Left renal pelvis (tissue), 4 donors: ENCODE measurements at regions not wholly inside any gene's neighbourhood (a gene's known extent, or its start where the extent isn't known, plus 50 kb on each side); places are given as distances from the start of the nearest gene placed in this dataset.

Experiments used
- DNase-seq, 4 donors: peaks; one replicate each; pipeline ENCODE4 v3.0.0-alpha.2; 2013; ENCODE audit warnings: low read depth in 4 of 4, low spot score in 3 of 4

DNA sequence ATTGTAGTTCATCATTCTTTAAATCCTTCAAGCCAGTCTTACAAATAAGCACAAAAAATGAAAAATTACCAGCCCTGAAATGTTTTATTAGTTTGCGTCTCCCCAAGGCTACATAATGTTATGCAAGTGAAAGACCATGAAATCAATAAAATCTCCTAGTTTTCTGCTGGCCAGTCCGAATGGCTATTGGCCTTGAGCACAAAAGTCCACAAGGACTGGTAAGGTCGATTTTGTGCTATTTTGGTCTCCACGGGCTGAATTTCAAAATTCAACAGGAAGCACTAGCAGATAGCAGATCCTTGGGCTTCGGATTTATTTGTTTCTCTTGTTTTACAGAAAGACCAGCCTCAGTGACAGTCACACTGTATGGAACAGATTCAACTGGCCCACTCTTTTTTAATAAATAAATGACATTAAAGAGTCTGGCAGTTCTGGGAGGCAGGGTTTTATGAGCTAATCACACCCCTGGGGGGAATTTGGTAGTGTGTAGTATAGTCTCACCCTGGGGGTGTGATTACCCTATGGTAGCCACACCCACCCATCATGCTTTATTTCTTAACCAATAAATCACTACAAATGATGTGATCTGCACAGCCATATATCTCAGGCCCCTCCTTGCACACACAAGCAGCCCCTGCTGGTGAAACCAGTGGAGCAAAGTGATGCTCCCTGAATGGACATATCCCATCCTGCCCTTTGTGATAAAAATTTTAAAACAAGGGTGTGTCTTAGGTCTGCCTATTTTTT, 51.1 kb upstream of the TMEM33 start:
- no peak for DNase-seq

DNA sequence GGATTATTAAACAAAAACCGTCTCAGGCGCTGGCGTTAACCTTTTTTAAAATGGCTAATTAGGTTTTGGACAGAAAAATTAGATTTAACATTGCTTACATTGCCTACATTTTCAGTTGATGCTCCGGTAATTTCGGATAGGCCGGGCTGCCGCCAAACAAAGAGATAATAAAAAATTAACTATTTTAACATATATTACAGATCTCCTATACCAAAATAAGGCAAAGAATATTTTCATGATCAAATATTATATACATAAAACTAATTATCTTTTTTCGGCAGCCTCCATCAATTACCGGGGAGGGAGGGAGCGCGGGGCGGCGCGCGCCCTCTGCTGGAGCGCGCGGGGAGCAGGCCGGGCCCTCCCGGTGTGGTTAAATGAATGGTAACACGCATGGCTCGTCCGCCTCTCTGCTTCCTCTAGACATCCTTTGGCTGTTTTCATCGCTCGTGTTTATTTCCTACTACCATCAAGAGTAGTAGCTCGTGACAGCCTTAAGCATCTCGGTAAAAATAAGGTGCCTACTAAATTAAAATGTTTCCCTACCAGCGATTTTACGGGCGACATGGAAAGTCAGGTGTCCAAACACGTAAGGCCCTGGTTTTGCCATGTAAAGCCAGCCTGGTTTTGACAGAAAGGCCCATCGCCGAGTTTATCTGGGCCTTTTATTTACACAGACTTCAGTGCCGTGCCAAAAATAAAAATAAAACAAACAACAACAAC, 52.4 kb upstream of the TMEM33 start:
- no peak for DNase-seq

DNA sequence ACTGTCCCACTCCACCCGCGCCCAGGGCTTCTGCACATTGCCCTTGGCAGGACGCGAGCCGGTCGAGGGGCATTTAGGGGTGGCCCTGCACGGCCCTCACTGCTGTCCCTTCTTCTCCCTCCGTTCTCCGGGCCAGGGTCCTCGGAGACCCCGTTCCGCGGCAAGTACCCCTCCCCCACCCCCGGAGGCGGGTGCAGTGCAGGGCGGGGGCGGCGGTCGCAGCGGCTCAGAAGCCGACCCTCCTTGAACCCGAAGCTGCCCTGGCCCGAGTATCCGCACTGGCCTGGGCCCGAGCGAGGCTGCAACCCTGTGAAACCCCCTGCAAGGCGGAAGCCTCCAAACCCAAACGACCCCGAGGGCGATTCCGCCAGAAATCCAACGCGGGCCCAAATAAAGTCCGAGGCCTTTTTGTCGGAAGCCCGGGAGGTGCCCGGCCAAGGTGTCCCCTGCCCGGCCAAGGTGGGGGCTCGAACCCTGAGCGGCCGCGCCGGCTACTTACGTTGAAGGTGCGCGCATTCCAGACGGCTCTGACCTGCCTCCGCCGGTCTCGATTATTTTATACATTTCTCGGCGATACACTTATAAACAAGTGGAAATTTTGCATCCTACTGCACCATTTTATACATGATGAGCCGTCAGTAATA, 53.1 kb upstream of the TMEM33 start:
- no peak for DNase-seq

GRCh38 chr4:41880840-41881831, 54.1 kb upstream of the TMEM33 start:
- no peak for DNase-seq

DNA sequence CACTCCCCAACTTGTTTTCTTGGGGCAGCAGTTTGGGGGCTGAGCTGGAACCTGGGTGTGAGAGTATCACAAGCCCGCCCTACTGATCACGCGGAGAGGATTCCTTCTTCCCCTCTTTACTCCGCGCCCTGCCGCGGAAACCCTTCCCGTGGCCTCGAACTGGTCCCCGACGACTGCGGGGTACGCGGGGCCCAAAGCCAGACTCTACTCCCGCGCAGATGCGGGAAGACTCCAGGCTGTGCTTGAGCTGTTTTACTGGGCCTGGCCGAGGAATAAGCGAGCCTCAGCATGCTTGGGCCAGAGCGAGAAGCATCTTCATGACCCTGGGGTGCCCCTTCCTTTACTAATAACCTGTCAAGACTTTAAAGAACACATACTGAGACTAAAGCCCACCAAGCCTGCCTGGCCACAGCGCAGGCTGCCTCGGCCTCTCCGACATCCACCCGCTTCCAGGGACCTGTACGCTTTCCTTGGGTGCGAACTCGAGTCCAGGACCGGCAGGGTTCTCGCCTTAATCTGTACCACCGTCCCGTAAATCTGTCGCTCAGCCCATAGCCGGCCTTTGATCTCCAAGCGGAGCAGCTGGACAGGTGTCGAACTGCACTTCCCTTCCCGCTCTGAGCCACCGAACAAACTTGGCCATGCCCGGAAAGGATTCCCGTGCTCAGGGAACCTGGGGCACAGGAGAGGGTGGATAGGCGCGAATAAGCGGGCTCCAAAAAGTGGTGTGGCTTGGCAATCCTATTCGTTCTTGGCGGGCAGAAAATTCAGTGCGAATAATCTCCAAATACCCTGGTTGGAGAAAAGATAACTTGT, 55.0 kb upstream of the TMEM33 start:
- no peak for DNase-seq

DNA sequence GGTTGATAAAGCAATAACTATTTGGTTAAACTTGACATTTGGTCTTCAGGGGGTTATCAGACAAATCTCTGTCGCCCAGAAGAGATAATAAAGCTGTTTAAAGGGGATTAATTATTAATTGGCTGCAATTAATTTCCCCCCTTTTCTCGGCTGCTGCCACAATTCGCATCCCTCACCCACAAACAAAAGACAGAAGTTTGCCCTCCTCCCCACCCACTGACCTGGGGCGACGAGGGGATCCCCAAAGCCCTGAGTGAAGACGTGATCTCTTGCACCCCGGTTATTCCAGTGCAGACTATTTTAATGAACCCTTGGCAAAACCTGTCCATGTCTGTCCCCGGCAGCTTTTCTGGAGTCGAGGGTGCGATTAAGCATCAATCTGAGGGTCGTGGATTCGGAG, 55.7 kb upstream of the TMEM33 start:
- no peak for DNase-seq

DNA sequence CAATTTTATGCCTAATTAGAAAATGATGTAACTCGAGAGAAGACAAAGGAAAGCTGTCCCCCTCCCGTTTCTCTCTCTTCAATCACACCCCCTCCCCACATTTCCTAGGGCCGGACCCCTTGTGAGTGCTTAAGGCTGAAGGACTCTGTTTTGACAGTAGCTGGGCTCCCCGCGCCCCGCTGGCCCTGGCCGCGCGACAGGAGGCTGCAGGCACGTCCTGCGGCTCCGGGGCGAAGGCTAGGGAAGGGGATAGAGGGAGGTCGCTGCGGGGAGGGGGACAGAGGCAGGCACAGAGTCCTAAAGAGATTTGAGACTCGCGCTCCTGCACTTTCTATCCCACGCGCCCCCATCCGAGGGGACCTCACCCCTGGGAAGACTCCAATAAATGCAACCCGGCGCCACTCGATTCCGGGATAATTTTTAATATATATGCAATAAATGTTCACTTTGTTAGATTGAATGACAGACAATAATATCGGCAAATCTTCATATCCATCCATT, 56.2 kb upstream of the TMEM33 start:
- no peak for DNase-seq

DNA sequence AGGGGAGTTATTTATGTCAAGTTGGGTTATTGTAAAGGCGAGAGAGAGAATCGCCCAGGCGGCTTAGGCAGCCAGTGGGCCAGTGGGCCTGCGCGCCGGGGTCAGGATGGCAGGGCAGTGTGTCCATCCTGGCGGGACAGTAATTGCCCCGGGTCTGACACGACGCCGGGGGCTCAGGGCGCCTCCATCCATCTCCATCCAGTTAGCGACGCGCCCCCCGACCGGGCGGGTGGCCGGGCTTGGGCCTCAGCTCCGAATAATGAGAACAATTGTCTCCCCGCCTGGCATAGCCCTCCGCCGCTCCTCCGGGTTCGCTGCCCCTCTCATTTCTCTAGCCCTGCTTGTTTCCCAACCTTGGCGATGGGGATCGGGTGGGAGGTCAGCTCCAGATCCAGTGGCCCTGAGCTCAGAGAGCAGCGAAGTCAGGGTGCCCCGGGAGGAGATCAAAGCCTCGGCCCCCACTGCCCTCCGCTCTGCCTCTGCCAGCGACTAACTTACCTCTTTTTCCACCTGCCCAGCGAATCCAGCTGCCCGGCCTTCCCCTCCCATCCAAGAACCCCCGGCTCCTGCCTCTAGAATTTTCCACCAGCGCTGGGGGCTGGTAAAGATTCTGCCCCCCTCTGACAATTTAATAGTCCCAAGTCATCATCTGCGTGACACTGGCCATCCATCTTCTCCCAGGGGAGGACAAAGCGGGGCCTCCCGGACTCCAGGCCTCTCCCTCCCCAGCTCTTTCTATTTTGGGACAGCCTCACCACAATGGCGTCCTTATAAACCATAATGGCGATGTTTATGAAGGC, 56.9 kb upstream of the TMEM33 start:
- no peak for DNase-seq

- no peak for DNase-seq
Measured at GRCh38 chr4:41877020-41877796, 58.0 kb upstream of the TMEM33 start.

DNA sequence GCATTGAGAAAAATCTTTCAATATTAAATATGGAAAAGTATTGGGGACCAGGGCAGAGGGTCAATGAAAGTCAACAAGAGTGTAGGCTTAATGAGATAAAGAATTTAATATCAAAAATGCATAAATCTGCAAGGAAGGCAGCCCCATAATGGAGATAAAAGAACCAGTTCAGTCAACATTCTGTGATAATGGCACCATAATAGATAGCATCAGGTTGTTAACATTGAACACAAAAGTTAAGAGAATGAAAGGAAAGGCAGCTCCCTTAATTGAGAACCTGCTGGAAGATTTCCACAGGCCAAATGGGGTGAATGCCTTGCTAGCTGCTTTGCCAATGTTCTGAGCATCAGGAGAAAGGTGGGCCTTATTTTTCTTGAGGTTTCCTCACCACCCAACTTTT, 60.4 kb upstream of the TMEM33 start:
- DNase-seq, result no peak

DNA sequence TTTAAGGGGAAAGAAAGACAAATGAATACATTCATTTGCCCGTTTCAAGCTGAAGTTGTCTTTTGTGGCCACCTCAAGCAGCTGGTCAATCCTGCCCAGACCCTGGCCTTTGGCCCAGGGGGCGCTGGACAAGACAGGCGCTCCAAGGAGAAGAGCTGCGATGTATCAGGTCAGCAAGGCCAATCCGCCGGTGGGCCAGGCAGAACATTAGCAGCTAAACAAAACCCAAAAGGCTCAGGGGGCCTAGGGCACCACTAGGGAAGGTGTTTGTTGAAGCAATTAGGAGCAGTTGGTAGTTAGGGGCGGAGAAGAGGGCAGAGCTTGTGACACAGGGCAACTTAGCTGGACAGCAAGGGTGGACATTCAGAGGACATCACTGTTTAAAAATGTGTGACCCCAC, 60.8 kb upstream of the TMEM33 start:
- no peak for DNase-seq

DNA sequence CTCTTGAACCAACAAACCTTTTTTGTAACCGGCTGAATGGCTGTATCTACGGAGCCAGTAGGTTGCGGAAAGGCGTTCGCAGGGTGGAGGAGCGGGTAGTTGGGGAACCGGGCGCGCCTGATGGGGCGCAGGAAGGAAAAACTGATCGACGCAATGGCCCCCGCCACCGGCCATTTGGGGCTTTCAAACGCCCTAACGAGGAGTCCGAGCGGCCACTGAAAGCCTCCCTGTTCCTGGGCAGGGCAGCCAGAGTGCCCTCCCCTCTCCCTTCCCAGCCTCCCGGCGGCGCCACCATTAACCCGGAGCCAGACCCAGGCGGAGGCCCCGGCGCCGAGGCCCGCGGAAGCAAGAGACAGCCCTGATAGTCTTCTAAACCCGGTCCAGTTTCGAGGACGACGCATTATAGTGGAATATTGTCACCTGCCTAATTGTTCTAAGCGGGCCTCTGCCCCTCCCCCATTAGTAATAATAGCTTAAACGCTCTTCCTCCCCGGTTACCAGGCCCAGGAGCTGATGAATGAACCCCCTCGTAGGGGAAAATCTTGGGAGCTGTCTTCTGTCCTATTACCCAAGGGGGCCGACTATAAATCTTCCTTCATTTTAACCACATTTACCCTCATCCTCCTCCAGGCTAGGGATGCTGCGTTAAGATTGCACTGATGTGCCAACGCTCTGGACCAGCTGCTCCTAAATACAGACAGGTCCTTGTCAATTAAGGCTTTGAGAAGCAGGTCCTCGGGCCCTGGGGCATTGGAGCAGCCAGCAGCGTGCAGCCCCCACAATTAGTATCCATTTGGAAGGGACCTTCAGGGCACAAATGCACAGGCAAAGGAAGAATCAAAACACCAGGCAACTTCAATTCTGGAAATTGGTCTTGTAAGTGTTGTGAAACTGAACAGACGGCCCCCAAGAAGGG, 61.6 kb upstream of the TMEM33 start:
- no peak for DNase-seq

DNA sequence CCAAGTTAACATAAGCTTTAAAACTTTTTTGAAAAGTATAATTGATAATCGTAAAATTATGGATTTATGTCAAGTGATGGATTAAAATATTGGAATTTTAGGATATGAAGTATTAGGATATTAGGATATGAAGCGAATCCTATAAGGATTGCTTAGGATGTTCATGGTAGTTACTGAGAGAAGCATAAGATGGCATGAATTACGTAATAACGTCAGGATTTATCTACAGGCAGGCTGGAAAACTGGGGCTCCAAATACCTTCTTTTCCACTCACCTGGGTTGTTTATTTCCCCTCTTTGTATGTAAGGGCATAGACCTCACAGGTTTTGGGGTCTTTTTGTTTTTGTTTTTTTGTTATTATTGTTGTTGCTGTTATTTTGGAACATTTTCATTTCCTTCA, 65.2 kb upstream of the TMEM33 start:
- no peak for DNase-seq

- no peak for DNase-seq
Measured at GRCh38 chr4:41866799-41867677, 68.2 kb upstream of the TMEM33 start.

GRCh38 chr4:41865981-41866798, 69.0 kb upstream of the TMEM33 start:
- DNase-seq, result no peak
